SK-N-DZ (cell line): ENCODE measurements at regions not wholly inside any gene's neighbourhood (a gene's known extent, or its start where the extent isn't known, plus 50 kb on each side); places are given as distances from the start of the nearest gene placed in this dataset.
"Not testable (repeated sequence)": the region's sequence is repeated elsewhere in the genome, so short reads cannot be mapped to it uniquely, and the experiment has no call there.

Experiments used
- DNase-seq: peaks from one replicate; pipeline ENCODE4 v3.0.0-alpha.2; 2015; ENCODE audit warnings: low spot score

GRCh38 chr6:167208819-167209576 is 51.2 kb upstream of the GPR31 start:
- no peak for DNase-seq

DNA sequence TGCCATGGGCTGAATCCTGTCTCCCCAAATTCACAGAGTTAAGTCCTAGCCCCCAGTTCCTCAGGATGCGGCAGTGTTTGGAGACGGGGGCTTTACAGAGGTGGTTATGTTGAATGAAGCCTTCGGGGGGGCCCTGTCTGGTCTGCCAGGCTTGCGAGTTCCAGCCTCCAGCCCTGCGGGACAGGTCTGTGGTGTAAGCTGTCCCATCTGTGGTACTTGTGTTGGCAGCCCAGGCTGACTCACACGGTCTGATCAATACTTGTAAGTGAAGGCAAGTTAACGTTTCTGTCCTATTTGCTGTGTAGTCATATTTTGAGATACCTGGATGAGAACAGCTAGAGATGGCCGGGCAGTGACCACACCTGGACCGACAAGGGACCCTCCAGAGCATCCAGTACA is 51.8 kb upstream of the GPR31 start:
- DNase-seq, result no peak

- DNase-seq, result no peak
These were observed 52.9 kb upstream of the GPR31 start for GRCh38 chr6:167210375-167211294.

DNA sequence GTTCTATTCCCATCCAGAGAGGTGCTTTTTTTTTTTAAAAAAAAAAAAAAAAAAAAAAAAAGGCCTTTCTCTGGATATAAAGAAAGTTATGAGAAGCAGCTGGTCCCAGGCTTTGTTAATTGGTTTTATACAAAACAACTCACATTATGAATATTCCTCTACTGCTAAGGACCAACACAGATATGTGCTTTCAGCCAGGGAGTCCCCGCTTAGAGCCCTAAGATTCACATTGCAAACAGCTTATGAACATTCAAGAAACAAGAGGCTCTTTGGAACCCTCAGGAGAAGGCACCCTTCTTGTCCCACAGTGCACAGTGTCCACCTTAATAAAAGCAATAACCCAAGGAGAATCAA is 53.5 kb upstream of the GPR31 start:
- DNase-seq, result no peak

- DNase-seq, result no peak
These were observed 54.3 kb upstream of the GPR31 start for GRCh38 chr6:167211881-167212712.

- DNase-seq, result no peak
These were observed 54.9 kb upstream of the GPR31 start for GRCh38 chr6:167212713-167213005.

DNA sequence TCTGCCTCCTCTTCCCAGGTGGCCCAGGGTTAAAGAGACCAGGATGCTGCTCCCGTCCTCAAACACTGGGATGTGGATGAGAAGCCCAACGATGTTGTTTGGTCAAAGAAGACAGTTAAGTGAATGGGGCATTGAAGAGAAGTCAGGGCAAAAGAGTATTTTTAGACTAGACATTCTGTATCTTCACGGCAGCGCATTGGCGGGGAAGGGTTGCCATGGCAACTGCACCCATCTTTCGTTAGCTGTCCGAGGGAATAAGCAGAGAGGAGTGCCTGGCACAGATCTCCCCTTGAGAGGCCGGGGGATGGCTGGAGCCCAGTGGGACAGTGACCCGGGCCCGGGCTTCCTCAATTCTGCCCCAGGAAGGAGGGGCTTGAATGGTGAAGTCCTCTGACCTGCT is 56.4 kb upstream of the GPR31 start:
- no peak for DNase-seq

DNA sequence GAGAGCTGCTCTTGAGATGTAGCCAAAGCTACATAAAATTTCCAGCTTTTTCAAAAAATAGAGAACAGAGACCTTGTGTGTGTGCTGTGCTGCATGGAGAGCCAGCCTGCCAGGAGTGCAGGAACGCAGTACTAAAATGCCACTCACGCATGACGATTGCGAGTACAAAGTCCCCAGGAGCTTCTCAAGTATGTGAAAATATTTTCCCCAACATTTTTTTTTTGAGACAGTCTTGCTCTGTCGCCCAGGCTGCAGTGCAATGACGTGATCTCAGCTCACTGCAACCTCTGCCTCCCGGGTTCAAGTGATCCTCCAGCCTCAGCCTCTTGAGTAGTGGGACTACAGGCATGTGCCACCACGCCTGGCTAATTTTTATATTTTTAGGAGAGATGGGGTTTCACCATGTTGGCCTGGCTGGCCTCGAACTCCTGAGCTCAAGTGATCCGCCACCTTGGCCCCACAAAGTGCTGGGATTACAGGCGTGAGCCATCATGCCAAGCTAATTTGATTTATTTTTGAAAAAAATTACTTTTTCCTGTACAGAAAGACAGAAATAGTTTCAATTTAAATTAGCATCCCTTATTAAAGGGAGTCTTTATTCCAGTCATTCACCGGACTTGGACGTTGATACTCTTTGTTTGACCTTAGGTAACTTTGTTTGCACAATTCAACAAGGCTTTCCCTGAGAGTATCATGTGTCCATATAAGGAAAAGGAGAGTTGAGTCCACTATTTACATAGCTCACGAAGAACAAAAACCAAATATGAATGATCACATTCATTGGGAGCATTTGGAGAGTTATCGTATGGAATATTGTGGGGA is 57.9 kb upstream of the GPR31 start:
- DNase-seq, result not testable (repeated sequence)

DNA sequence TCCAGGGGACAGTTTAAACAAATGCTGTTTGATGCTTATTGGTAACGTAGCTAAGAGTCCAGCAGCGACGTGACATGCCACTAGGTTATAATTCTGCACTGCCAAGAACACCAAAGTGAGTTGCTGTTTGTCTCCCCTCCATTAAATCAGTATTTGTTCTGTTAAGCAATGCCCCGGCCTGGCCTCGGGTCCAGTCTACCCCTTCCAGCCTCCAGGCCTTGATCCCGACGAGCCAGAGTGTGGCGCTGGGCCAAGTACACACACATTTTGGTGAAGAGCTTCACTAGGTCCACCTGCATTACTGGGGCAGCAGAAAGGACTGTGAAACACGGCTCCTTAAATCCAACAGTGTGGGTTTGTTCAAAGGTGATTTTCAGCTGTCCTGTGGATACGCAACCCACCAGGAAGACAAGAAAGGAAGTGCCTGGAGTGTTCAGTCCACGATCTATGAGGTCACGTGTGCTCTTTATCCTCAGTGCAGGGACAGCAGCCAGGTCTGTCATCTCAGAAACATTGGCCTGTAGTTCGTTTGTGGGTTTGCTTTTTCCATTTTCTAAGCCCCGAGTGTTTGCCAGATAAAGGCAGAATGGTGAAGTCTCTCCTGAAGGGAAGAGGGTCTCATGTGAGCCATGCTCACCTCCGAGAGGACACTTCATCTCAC is 58.7 kb upstream of the GPR31 start:
- not testable (repeated sequence) for DNase-seq

GRCh38 chr6:167217073-167217472 is 59.3 kb upstream of the GPR31 start:
- not testable (repeated sequence) for DNase-seq

DNA sequence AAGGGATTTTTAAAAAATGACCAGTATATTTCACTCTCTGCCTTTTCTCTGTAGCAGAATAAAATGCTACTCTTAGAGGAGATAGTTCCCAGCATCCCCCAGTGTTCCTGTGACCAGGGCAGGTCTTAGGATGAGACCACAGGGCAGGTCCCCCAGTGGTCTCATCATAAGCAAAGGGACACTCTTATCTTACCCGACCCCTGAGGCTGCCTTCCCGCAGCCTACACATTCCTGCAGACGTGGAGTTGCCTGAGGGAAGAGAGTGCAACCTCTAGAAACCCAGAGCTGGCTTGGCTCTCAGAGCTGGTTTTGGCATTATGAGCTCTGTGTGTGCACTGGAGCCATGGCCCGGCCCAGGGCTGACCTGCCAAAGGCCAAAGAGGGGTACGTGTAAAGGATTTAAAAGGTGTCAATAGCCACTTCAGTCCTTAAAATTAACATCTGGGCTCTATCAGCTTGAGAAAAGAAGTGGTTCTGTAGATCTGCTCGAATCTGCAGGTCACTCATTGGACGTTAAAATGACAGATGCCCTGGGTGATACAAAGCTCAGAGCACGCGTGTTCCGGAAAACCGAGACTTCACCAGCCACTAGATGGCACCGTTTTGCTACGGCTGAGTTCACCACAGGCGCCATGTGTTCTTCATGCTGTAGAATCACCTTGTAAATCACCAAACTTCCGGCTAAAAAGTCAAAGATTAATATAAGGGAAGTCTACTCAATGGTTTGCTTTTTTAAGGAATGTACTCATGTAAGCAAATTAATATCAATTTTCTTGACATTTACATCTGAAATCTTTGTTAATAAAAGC is 60.4 kb upstream of the GPR31 start:
- DNase-seq, result not testable (repeated sequence)

- not testable (repeated sequence) for DNase-seq
These were observed 61.3 kb upstream of the GPR31 start for GRCh38 chr6:167219079-167219478.

DNA sequence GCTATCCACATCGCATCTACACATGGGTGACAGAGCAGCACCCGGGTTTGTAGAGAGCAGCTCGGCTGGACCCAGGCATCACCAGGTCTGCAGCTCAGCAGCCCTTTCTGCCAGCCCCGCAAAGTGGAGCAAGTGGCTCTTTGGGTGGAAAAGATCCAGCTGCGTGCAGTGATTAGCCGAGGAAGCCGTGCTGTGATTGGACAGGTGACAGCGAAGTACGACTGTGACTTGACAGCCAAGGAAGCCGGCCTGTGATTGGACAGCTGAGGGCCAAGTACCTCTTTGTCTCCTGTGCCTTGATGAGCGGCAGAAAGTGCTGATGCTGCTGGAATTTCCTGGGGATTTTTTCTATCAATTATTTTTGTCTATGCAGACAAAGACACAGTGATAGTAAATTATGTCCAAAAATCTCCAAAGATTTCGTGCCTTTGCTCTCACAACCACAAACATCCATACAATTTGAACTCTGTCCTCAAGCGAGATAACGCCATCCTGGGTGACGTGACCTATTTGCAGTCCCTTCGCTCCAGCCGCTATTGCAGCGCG is 62.3 kb upstream of the GPR31 start:
- no peak for DNase-seq

DNA sequence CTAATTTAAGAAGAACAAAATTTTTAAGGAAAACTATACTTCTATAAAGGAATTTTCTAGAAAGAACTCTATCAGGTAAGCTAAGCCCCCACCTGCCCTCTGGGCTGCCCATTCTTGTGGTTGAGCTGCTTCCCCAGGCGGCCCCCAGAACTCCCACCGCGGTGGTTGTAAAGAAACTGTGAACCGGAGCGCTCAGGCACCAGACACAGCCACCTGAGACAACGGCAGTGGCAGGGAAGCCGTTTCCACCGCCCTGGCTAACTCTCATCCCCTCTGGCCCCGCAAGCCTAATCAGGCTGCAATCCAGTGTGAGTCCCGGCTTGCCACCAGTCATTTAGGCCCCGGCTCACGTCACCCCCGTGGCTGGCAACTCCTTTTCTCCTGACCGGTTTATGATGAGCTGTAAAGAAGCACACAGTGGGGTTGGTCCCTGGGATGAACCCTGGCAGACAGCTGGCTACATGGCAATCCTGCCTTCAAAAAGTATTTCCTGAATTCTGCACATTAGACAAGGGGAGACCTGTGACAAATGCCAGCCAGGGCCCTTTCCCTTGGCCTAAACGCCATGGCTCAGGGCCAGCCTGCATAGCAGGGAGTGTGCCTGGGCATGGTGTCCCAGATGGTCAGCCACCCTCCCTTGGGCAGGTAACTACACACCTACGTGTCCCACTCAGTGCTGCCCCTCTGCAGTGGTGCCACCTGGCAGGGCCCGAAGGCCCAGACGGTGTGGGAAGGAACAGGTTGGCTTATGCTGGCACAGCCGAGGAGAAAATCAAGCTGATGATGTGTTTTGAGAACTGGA is 63.8 kb upstream of the GPR31 start:
- DNase-seq, result no peak

- DNase-seq, result not testable (repeated sequence)
These were observed 65.3 kb upstream of the UNC93A start for GRCh38 chr6:167225566-167226382.

GRCh38 chr6:167226383-167226685 is 64.8 kb upstream of the UNC93A start:
- no peak for DNase-seq

- no peak for DNase-seq
These were observed 64.3 kb upstream of the UNC93A start for GRCh38 chr6:167226791-167227190.

DNA sequence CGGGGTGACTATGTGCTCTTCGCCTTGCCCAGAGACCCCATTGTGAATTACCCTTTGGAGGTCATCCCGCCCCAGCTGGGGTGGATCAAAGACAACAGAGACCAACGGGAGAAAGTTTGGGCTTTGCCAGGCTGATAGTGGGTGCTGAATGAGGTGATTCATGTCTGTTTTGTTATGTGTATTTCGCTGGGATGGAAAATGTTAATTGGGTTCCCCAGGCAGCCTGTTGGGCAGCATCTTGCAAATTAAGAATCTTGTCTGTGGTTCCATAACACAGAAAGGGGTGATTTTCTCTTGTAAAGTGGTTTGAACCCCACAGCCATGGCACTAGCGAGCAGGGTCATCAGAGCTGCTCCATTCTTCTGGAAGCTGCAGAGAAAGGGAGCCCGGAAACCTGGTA is 63.1 kb upstream of the UNC93A start:
- no peak for DNase-seq
